A549 (cell line): ENCODE measurements at regions not wholly inside any gene's neighbourhood (a gene's known extent, or its start where the extent isn't known, plus 50 kb on each side); places are given as distances from the start of the nearest gene placed in this dataset.

Experiments used
- POLR2A ChIP-seq: IDR thresholded peaks from 2 replicates; pipeline ENCODE4 v1.6.1; 2012; ENCODE audit warnings: mild to moderate bottlenecking, low read length
- SMC3 ChIP-seq: fragments of >200 bp; sonication (Bioruptor Twin); formaldehyde crosslinking; IDR thresholded peaks from 3 replicates; pipeline ENCODE4 v1.6.1; 2018; ENCODE audit warnings: inconsistent platforms

DNA sequence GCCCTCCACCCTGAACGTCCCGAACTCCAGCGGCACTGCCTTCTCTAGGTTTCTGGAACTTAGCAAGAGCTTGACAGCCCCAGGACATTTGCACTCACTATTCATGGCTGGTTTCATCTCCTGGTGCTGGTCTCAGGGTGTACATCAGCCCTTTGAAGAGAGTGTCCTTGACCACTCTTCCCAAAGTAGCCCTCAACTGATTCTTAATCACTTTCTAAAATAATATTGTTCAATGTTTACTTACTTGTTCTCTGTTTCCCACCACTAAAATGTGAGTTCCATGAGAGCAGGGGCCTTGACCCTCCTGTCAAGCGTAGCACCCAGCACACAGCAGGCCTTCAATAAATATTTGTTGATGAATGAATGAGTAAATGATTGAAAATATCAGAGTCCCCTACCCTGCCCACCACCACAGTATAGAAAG is 262.5 kb downstream of the RHOU start:
- no peak for TF ChIP-seq SMC3
- TF ChIP-seq POLR2A, result no peak
